ENCODE measurements at regions not wholly inside any gene's neighbourhood (a gene's known extent, or its start where the extent isn't known, plus 50 kb on each side); places are given as distances from the start of the nearest gene placed in this dataset.

DNA sequence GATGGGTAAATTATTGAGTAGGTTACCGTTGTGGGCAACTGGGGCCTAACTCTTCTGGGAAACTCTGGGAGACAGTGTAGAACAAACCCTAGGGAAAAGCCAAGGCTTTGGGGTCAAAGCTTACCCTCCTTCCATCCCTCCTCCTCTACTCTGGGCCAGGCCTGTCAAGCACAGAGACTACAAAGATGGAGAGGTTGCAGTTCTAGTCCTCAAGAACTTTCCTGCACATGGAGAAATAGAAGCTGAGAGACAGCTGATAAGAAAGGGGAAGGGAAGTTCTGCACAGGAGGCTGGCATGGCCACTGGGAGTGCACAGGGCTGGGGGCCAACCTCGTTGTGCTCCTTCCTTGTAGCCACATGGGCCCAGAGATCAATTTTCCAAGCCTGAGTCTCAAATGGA, 67.2 kb upstream of the ALX4 start:
- TF ChIP-seq POLR2A (IDR thresholded peaks at IDR 0.05) = no peak
- TF ChIP-seq, protein P1, sequence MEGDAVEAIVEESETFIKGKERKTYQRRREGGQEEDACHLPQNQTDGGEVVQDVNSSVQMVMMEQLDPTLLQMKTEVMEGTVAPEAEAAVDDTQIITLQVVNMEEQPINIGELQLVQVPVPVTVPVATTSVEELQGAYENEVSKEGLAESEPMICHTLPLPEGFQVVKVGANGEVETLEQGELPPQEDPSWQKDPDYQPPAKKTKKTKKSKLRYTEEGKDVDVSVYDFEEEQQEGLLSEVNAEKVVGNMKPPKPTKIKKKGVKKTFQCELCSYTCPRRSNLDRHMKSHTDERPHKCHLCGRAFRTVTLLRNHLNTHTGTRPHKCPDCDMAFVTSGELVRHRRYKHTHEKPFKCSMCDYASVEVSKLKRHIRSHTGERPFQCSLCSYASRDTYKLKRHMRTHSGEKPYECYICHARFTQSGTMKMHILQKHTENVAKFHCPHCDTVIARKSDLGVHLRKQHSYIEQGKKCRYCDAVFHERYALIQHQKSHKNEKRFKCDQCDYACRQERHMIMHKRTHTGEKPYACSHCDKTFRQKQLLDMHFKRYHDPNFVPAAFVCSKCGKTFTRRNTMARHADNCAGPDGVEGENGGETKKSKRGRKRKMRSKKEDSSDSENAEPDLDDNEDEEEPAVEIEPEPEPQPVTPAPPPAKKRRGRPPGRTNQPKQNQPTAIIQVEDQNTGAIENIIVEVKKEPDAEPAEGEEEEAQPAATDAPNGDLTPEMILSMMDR (IDR thresholded peaks at IDR 0.05) = no peak
